Sciatic nerve (tissue), 2 donors: ENCODE measurements at regions not wholly inside any gene's neighbourhood (a gene's known extent, or its start where the extent isn't known, plus 50 kb on each side); places are given as distances from the start of the nearest gene placed in this dataset.
"Not testable (repeated sequence)": the region's sequence is repeated elsewhere in the genome, so short reads cannot be mapped to it uniquely, and the experiment has no call there.

Experiments used
- ATAC-seq: fragments of 200-7000 bp; cut with Tn5 transposase; one replicate; pipeline ENCODE4 v1.9.1; 2020; ENCODE audit warnings: mild to moderate bottlenecking, moderate library complexity
- DNase-seq: peaks from one replicate; pipeline ENCODE4 v3.0.0-alpha.2; 2020; ENCODE audit warnings: low spot score
- intact Hi-C: fragments of 100-400 bp; cut with DNase I; formaldehyde crosslinking; loops from one replicate; pipeline ENCODE4 v1.14.2; 2022
- donor health status: DM: no; HTN: no; CAD: no.
- donor health status: DM: no; HTN: no; CAD: no.

GRCh38 chr11:127993281-127993680, 594.1 kb downstream of the ETS1 start:
- DNase-seq (no peak), ATAC-seq (no peak)
- intact Hi-C loops = no loop called here

- ATAC-seq (no peak), DNase-seq (no peak)
- intact Hi-C loops = no loop called here
Observed at GRCh38 chr11:127986073-127986472, 601.3 kb downstream of the ETS1 start.

GRCh38 chr11:127972816-127973215, 614.5 kb downstream of the ETS1 start:
- DNase-seq (no peak), ATAC-seq (no peak)
- intact Hi-C loops = no loop called here

- no peak for DNase-seq
- intact Hi-C loops = no loop called here
- ATAC-seq = no peak
Observed at GRCh38 chr11:127971448-127971847, 615.9 kb downstream of the ETS1 start.

- intact Hi-C loops = no loop called here
- no peak for DNase-seq
- no peak for ATAC-seq
Observed at GRCh38 chr11:127966821-127967220, 620.5 kb downstream of the ETS1 start.

GRCh38 chr11:127965939-127966668, 621.3 kb downstream of the ETS1 start:
- ATAC-seq (no peak), DNase-seq (no peak)
- intact Hi-C loops = no loop called here

- intact Hi-C loops = no loop called here
- ATAC-seq = no peak
- no peak for DNase-seq
Observed at GRCh38 chr11:127962416-127962815, 624.9 kb downstream of the ETS1 start.

- ATAC-seq (no peak), DNase-seq (no peak)
- intact Hi-C loops = no loop called here
Observed at GRCh38 chr11:127950162-127950561, 637.2 kb downstream of the ETS1 start.

- no peak for DNase-seq
- ATAC-seq = no peak
- intact Hi-C loops = no loop called here
Observed at GRCh38 chr11:127943763-127944162, 643.6 kb downstream of the ETS1 start.

GRCh38 chr11:127943152-127943551, 644.2 kb downstream of the ETS1 start:
- ATAC-seq = no peak
- DNase-seq = no peak
- intact Hi-C loops = no loop called here

- DNase-seq, ATAC-seq, intact Hi-C loops: not testable (repeated sequence)
Observed at GRCh38 chr11:127941554-127941953, 645.8 kb downstream of the ETS1 start.

GRCh38 chr11:127939000-127939399, 648.4 kb downstream of the ETS1 start:
- ATAC-seq = no peak
- DNase-seq = no peak
- intact Hi-C loops = no loop called here

- DNase-seq (no peak), ATAC-seq (no peak)
- intact Hi-C loops = no loop called here
Observed at GRCh38 chr11:127935081-127935480, 652.3 kb downstream of the ETS1 start.

GRCh38 chr11:127933961-127934360, 653.4 kb downstream of the ETS1 start:
- intact Hi-C loops, DNase-seq, ATAC-seq: not testable (repeated sequence)

- intact Hi-C loops = no loop called here
- DNase-seq (no peak), ATAC-seq (no peak)
Observed at GRCh38 chr11:127931803-127932202, 655.6 kb downstream of the ETS1 start.

GRCh38 chr11:127926721-127927120, 660.6 kb downstream of the ETS1 start:
- intact Hi-C loops = no loop called here
- ATAC-seq (no peak), DNase-seq (no peak)

GRCh38 chr11:127925475-127925874, 661.9 kb downstream of the ETS1 start:
- intact Hi-C loops = no loop called here
- DNase-seq (no peak), ATAC-seq (no peak)

- ATAC-seq (no peak), DNase-seq (no peak)
- intact Hi-C loops = no loop called here
Observed at GRCh38 chr11:127919206-127920000, 668.0 kb downstream of the ETS1 start.

- intact Hi-C loops = no loop called here
- ATAC-seq (no peak), DNase-seq (no peak)
Observed at GRCh38 chr11:127902382-127902781, 685.0 kb downstream of the ETS1 start.
